Hematopoietic multipotent progenitor cell treated with erythropoietin and hydrocortisone succinate and interleukin-3 and kit ligand, for 4 days (in vitro differentiated cells): ENCODE measurements at regions not wholly inside any gene's neighbourhood (a gene's known extent, or its start where the extent isn't known, plus 50 kb on each side); places are given as distances from the start of the nearest gene placed in this dataset.
"Not testable (repeated sequence)": the region's sequence is repeated elsewhere in the genome, so short reads cannot be mapped to it uniquely, and the experiment has no call there.

Experiments used
- DNase-seq: peaks from one replicate; pipeline ENCODE4 v3.0.0-alpha.2; 2015

GRCh38 chr3:27629366-27629765, 92.8 kb downstream of the EOMES start:
- no peak for DNase-seq

DNA sequence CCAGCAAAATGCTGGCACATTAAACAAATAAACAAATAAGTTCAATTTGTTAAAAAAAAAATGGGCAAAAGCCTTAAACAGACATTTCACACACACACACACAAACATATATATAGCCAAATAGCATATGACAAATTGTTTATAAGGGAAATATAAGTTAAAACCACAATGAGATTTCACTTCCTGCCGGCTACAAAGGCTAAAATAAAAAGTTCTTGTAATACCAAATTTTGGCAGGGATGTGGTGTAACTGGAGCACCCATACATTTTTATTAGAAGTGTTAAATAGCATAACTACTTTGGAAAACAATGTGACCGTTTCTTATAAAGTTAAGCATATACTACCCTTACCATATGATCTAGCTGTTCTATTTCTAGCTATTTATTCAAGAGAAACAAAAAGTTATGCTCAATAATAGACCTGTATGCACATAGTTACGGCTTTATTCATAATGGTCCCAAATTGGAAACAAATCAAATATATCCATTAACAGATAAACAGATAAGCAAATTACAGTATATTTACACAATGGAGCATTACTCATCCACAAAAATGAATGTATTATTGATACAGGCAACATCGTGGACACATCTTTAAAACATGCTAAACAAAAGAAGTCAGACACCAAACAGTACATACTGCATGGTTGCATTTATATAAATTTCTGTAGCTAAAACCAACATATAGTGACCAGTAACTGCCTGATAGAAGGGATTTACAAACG, 93.9 kb downstream of the EOMES start:
- DNase-seq = peak; percentile 22

GRCh38 chr3:27626596-27627118, 95.5 kb downstream of the EOMES start:
- no peak for DNase-seq

DNA sequence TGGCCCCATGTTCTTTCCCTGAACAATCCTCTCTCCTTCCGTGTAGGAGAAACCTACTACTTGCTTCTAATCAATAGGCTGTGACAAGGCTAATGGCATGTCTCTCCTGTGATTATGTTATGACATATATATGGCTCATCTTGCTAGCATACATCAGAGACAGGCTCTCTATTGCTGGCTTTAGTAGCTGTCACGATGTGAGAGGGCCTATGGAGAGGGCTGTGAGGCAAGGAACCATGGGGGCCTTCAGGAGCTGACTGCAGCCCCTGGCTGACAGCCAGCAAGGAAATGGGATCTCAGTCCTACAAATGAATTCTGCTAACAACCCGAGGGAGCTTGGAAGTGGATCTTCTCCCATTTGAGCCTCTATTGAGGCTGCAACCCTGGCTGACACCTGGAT, 96.3 kb downstream of the EOMES start:
- DNase-seq = no peak

DNA sequence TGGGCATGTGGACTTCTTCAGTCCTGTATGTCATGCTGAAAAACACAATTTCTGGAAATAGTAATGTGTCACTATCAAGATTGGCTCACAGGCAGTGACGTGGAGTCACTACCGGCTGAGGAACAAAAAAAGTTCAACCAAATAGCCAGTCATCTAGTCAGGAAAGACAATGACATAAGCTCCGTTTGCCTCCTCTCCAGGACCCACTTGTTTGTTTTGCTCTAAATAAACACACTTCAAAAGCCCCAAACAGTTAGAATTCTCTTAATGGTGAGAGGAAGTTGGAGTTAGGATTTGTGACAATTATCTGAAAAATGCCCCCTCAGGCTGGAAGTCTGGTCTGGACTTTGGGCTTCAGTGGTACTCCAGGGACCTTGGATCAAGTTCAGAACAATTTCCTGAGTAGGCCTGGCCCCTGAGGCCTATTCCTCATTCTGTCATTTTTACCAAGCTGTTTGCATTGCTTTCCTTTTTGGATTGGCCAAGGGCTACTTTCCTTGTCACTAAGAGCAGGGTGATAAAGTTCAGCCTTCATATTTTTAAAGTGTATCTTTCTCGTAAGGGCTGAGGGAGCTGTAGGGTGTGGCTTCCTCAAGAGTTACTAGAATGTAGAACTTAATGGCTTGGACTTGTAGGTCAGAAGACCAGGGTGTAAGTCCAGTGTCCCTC, 98.9 kb downstream of the EOMES start:
- DNase-seq = no peak

- no peak for DNase-seq
Measured at GRCh38 chr3:27617552-27617951, 104.6 kb downstream of the EOMES start.

DNA sequence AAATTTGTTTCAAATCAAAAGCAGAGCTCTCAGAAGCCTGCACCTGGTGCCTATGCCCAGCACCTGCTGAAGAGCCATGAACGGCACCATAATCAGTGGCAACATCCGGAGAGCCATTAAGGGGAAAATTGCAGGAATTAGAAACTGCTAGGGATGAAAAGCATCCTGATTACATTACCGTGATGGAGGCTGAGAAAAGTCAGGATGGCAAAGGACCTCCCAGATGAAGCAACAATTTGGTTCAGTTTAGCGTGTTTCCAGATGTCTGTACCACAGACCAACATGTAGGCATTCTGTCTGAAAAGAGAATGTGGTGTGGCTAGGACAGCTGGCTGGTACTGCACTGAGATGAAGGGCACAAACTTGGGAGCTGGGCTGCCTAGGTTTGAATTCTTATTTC, 106.1 kb downstream of the EOMES start:
- DNase-seq = no peak

DNA sequence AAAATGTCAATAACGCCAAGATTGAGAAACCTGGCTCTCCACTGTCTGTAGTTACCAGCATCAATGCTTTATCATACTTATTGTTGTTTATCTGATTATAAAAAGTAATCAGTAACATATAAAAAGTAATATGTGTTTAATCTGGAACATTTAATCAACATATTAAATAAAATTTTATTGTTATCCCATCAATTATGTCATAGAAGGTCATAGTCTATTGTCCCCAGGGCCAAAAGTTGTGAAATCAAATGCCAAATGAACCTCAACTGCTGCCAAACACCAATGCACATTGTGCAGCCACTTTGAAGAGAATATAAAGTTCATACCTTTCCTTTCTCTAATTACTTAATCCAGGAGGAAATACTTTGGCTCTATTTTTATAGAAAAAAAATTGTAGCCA, 106.6 kb downstream of the EOMES start:
- no peak for DNase-seq

- no peak for DNase-seq
Measured at GRCh38 chr3:27614592-27614991, 107.5 kb downstream of the EOMES start.

GRCh38 chr3:27613846-27614500, 108.2 kb downstream of the EOMES start:
- DNase-seq = no peak

DNA sequence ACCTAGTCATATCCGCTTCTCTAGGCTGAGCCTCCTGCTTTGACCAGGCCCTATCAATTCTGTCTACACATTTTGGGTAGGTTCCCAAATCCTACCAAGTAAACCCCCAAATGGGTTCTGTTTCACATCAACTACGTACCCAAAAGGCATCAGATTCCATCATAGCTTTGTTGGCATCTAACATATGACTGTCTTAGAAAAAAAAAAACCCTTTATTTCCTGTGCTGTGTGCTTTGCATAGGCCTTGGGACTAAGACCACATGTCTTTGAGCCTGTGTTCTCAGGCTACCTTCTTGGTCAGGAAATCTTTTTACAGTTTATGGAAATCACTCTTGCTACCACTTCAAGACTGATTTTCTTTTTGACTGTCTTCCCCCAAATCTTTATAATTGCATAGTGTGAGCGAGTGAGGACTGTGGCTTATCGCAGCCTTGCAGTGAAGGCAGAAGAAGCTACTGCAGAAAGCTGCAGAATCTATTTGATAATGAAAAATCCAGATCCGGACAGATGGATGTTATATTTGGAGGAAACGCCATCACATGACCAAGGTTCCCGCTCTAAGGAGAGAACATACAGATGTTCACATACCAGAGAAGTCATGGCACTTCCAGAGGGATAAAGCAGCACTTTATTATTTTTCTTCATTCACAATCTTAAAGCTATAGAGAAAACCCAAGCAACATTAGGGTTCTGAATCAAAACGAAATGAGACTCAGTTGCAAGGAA, 111.2 kb downstream of the EOMES start:
- no peak for DNase-seq

DNA sequence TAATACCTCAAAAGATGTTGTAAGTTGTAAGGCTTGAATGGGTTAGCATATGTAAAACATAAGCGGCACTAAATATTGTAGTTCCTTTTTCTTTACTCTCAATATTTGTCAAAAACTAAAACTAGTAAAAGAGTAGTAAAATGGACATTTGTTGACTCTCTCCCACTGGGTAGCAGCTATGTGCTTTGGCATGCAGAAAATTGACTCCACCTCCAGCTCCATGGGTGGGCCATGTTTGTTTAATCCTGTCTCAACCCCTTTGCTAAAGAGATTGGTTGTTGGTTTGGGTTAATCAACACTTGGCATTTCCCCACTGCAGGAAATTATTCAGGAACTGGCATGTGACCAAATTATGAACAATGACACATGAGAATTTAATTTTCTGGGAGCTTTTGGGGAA, 114.8 kb downstream of the EOMES start:
- no peak for DNase-seq

DNA sequence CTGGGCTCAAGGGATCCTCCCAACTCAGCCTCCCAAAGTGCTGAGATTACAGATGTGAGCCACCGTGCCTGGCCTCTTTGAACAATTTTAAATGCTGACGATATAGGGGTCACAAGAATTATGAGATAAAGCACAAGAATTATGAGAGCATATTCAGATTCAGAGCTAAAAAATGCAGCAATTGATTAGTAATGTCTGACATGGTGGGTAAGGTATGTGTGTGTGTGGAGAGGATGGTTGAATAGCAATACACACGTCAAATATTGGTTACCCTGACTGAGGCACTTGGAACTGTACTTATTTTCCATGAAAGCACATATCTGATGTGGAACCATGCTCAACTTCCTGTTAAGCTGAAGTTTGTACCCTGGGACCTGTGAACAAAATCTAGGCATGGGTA, 115.6 kb downstream of the EOMES start:
- no peak for DNase-seq

DNA sequence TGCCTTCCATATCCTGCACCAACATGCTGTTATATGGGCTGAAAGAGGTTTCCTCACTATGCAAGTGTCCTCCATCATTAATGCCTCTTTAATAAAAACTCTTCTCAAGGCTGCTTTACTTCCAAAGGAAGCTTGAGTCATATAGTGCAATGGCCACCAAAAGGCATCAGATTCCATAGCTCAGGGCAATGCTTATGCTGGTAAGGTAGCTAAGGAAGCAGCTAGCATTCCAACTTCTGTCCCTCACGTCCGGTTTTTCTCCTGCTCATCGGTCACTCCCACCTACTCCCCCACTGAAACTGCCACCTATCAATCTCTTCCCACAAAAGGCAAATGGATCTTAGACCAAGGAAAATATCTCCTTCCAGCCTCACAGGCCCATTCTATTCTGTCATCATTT, 117.1 kb upstream of the SLC4A7 start:
- DNase-seq = not testable (repeated sequence)

- DNase-seq = not testable (repeated sequence)
Measured at GRCh38 chr3:27599741-27600140, 115.6 kb upstream of the SLC4A7 start.

GRCh38 chr3:27596921-27597320, 112.7 kb upstream of the SLC4A7 start:
- DNase-seq = no peak

- DNase-seq = peak; percentile 87
Measured at GRCh38 chr3:27596334-27596841, 112.2 kb upstream of the SLC4A7 start.

DNA sequence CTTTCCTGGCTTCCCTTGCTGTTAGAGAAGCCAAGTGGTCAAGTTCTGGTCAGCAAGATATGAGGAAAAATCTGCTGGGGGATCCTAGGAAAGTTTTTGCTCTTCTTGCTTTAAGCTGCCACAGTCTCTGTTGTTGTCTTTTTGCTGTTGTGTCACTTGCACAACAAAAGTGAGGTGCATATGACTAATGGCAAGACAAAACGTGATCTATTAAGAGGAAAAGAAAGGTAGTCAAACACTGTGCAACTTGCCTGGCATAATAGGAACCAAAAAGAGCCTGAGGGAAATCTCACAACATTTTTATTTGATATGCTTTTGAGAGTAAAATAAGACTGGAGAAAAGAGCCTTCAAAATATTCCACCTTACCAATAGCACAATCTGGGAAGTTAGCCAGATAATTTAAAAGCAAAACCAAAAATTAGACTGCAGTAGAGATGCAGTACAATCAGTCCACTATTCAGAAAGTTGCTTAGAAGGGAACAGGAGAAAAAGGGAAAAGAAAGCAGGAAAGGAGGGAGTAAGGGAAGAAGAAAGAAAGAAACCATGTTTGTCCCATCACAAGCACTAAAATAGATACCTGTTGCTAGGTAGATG, 110.0 kb upstream of the SLC4A7 start:
- no peak for DNase-seq

DNA sequence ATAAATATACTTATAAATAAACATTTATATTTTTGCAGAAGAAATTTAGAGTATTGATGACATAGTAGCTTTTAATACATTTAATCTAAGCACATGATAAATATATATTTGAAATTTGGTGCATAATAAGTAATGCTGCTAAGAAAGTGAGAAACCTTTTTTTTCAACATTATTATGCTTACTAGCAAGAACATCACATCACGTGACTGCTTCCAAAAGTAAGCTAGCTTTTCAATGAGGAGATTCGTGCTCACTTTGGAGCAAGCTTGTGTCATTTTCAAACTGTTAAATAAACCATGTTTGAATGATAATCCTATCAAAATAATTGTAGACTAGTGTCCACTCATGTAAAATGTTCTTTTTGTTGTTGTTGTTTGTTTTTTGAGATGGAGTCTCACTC, 109.0 kb upstream of the SLC4A7 start:
- no peak for DNase-seq

- peak; percentile 56 for DNase-seq
Measured at GRCh38 chr3:27591312-27592210, 107.4 kb upstream of the SLC4A7 start.
